HUES6 (cell line): ENCODE measurements at regions not wholly inside any gene's neighbourhood (a gene's known extent, or its start where the extent isn't known, plus 50 kb on each side); places are given as distances from the start of the nearest gene placed in this dataset.

Source experiments
- H3K27ac ChIP-seq: 2 replicates; pipeline ENCODE4 v1.7.0; 2013; ENCODE audit warnings: low read depth, mild to moderate bottlenecking, low read length, inconsistent platforms
- H3K27me3 ChIP-seq: 2 replicates; pipeline ENCODE4 v1.6.1; 2013; ENCODE audit warnings: low read length; ENCODE audit not compliant: control insufficient read depth, insufficient read depth
- H3K36me3 ChIP-seq: 2 replicates; pipeline ENCODE4 v1.6.1; 2013; ENCODE audit warnings: low read length; ENCODE audit not compliant: control insufficient read depth, insufficient read depth
- H3K4me1 ChIP-seq: 2 replicates; pipeline ENCODE4 v1.6.1; 2013; ENCODE audit warnings: low read length; ENCODE audit not compliant: control insufficient read depth, insufficient read depth
- H3K4me3 ChIP-seq: 2 replicates; pipeline ENCODE4 v1.5.1; 2013; ENCODE audit warnings: low read depth, low read length
- H3K9ac ChIP-seq: one replicate; pipeline ENCODE4 v1.6.1; 2013; ENCODE audit warnings: mild to moderate bottlenecking, low read length
- H3K9me3 ChIP-seq: 2 replicates; pipeline ENCODE4 v1.6.1; 2013; ENCODE audit warnings: low read depth, low read length; ENCODE audit not compliant: control insufficient read depth, insufficient read depth

DNA sequence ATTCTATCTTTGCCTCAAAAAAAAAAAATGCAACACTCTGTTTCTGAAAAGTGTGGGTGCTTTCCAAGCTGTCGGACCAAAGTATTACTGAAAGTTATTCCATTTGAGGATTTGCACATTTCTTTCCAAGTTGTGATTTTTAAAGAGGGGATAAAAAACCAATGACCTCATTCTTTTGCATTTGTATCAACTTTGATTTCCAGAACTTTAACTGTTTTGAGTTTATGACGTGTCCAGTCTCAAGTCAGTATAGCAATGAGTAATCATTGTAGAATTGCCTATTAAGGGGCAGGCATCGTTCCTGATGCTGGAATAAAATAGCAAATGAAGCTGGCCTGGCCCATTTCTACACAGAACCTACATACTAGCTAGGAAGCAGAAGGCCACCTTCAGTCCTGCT is 229.6 kb upstream of the RBFOX1 start:
- Histone ChIP-seq H3K27ac (no peak overlapping the region), H3K4me3 (no peak overlapping the region), H3K36me3 (no peaks in the 10 kb centered on the region), H3K4me1 (no peaks in the 10 kb centered on the region; the same call in 1 of the 2 replicates), H3K9ac (no peak overlapping the region), H3K27me3 (no peaks in the 10 kb centered on the region), H3K9me3 (no peaks in the 10 kb centered on the region)

DNA sequence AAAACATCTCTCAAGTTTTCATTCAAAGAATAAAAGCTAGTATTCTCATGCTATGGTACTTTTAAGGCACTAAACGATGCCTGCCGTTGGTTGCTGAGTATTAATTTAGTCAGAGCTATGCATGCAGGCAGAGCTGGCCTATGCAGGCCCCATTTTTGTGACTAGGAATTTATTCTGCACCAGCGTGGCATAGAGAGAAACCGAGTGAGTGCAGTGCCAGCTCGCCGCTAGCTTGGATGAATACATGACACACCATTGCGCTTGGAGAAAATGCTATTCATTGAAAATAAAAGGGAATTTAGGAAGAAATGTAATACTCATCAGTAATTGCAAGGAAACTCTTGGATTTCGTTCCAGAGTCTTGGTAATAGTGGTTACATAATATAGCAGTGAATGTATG is 231.6 kb upstream of the RBFOX1 start:
- no peaks in the 10 kb centered on the region for H3K36me3 ChIP-seq

DNA sequence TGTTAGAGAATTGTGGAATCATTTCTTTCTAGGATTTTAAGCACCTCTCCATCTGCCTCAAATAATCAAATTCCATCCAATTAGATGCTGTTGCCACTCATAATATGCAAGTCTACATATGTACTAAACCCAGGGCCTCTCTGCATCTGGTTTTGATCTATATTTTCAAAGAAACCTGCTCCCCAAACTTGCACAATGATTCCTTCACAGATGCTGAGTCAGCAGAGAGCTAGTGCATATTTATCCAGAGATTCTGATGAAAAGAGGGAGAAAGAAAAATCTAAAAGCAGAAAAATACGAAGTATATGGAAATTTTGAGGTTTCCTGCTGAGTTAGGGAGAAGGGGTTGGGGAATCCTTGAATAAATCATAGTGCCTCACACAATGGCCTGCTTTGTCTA is 235.1 kb upstream of the RBFOX1 start:
- H3K9me3 ChIP-seq, result no peaks in the 10 kb centered on the region
- H3K36me3 ChIP-seq, result no peaks in the 10 kb centered on the region
- H3K27ac ChIP-seq, result no peak overlapping the region
- H3K4me3 ChIP-seq, result no peak overlapping the region
- H3K9ac ChIP-seq, result no peak overlapping the region
- H3K4me1 ChIP-seq, result no peaks in the 10 kb centered on the region; the same call in 1 of the 2 replicates
- H3K27me3 ChIP-seq, result no peaks in the 10 kb centered on the region

More for the DNA sequence above, 231.6 kb upstream of the RBFOX1 start:
- no peak overlapping the region for H3K4me3 ChIP-seq
- no peaks in the 10 kb centered on the region for H3K9me3 ChIP-seq
- no peaks in the 10 kb centered on the region for H3K27me3 ChIP-seq
- no peak overlapping the region for H3K27ac ChIP-seq
- H3K9ac ChIP-seq, result no peak overlapping the region
- H3K4me1 ChIP-seq, result no peaks in the 10 kb centered on the region; the same call in 1 of the 2 replicates

DNA sequence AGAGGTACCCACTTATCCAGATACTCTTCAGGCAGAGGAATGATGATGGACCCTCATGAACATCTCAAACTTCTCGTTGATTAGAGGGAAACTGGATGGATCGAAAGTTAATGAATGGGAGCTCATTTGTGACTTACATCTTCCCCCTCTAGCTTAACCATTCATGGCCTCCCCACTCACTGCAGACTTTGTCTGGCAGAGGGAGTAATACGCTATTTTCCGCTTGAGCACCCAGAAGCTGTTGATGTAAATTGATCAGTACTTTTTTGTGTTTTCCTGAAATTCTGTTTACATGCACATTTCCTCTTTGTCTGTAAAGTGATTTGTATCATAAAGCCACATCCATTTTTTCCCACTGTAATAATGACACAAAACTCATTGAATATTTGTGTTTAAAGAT is 239.1 kb upstream of the RBFOX1 start:
- Histone ChIP-seq H3K27me3 (no peaks in the 10 kb centered on the region), H3K9me3 (no peaks in the 10 kb centered on the region), H3K27ac (no peak overlapping the region), H3K9ac (no peak overlapping the region), H3K4me1 (peaks cover 4% of the 10 kb centered on the region; the same call in 1 of the 2 replicates), H3K36me3 (no peaks in the 10 kb centered on the region), H3K4me3 (no peak overlapping the region)

DNA sequence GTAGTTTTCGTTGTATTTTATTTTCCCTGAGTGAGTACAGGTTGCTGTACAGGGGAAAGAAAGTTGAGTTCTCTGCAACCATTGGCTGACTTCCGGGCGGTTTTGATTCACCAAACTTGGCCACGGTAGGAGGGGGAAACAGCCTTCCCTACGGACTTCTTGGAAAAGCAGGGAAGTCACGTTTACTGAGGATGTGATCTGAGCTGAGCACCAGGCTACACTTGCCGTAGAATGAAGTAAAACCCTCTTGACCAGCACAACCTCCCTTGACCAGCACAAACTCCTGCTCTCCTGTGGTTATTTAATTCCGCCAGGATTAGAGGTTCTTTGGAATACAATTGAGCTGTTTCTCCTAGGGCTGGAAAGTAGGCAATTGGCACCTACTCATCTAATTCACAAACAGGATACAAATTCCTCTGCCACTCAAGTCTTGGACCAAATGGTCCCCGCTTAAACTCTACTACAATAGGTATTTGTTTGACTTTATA is 242.0 kb upstream of the RBFOX1 start:
- no peak overlapping the region for H3K9ac ChIP-seq
- no peak overlapping the region for H3K27ac ChIP-seq
- H3K4me1 ChIP-seq, result peaks cover 4% of the 10 kb centered on the region; the same call in 1 of the 2 replicates
- peaks cover 7% of the 10 kb centered on the region; the same call in 1 of the 2 replicates for H3K27me3 ChIP-seq
- no peaks in the 10 kb centered on the region for H3K36me3 ChIP-seq
- H3K4me3 ChIP-seq, result no peak overlapping the region
- H3K9me3 ChIP-seq, result no peaks in the 10 kb centered on the region

DNA sequence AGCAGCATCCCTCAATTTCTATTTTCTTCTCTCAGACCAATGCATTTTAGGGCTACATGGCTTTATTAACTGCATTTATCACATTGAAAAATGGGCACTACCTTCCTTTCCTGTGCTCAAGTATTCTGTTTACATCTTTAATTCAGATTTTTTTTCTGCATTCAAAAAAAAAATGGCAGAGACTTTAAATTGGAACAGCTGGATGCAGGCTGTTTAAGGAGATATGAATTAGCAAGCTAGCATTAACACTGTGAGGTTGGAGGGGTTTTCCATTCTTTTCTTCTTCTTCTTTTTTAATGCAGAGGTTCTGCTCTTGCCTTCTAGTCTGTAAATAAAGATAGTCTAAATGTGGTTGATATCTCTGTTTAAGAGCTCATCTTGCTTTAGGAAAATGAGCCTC is 242.9 kb upstream of the RBFOX1 start:
- H3K4me3 ChIP-seq, result no peak overlapping the region
- H3K27me3 ChIP-seq, result peaks cover 14% of the 10 kb centered on the region; the same call in 1 of the 2 replicates
- no peaks in the 10 kb centered on the region for H3K36me3 ChIP-seq
- peaks cover 4% of the 10 kb centered on the region; the same call in 1 of the 2 replicates for H3K4me1 ChIP-seq
- H3K9me3 ChIP-seq, result no peaks in the 10 kb centered on the region
- H3K9ac ChIP-seq, result no peak overlapping the region
- no peak overlapping the region for H3K27ac ChIP-seq

DNA sequence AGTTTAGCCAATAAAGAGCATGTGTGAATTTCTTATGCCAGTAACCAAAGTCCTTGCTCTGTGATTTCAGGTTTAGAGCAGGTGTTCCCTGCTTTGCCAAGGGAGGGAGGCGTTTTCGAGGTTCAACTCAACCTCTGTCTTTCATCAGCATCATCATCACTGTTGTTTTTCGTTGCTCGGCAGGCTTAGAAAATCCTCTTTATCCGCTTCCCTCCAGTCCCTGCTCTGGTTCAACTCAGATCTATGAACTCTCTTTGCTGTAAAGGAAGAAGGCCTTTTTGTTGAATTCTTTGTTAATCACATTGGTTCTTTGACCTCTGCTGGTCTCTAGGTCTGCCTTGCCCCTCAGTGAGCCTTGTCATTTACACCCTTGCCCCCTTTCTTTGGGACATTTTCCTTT is 243.9 kb upstream of the RBFOX1 start:
- no peak overlapping the region for H3K4me3 ChIP-seq
- H3K9ac ChIP-seq, result no peak overlapping the region
- no peaks in the 10 kb centered on the region for H3K36me3 ChIP-seq
- H3K27me3 ChIP-seq, result peaks cover 17% of the 10 kb centered on the region; the same call in 1 of the 2 replicates
- H3K4me1 ChIP-seq, result peaks cover 4% of the 10 kb centered on the region; the same call in 1 of the 2 replicates
- H3K9me3 ChIP-seq, result no peaks in the 10 kb centered on the region
- no peak overlapping the region for H3K27ac ChIP-seq

DNA sequence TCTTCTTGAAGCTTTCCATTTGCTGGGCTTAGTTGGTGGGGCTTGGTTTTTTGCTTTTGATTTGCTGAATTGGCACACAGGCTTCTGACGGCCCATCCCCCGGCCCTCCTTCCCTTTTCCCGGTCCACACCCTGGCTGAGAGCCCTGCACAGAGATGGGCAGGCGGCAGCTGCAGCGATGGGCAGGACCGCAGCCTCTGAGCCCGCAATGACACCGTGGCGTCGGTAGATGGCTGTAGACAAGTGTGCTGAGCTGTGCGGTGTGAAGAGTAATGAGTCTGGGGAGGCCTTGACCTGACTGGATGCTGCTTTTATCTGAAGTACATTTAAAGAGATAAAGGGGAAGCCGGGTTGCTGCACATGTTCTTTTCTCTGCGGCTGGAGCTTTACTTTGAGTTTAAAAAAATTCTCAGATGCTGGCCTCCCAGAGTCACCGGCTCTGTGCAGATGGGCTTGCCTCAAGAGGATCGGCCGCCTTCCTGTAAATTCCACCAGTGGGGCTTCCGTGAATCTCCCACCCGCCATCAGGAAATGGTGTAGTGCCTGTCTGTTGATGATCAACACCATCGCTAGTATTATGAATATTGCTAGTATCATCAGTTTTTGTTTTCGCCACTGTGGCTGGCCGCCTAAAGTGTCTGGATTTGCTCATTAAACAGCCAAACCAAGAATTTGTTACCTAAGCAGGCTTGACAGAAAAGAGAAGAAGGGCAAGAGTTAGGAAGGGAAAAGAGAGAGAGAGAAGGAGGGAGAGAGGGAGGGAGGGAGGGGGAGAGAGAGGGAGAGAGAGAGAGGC is 245.6 kb upstream of the RBFOX1 start:
- H3K36me3 ChIP-seq, result no peaks in the 10 kb centered on the region
- no peak overlapping the region for H3K9ac ChIP-seq
- H3K27ac ChIP-seq, result no peak overlapping the region
- H3K9me3 ChIP-seq, result no peaks in the 10 kb centered on the region
- no peak overlapping the region for H3K4me3 ChIP-seq
- peaks cover 4% of the 10 kb centered on the region; the same call in 1 of the 2 replicates for H3K4me1 ChIP-seq
- H3K27me3 ChIP-seq, result peaks cover 17% of the 10 kb centered on the region; the same call in 1 of the 2 replicates

DNA sequence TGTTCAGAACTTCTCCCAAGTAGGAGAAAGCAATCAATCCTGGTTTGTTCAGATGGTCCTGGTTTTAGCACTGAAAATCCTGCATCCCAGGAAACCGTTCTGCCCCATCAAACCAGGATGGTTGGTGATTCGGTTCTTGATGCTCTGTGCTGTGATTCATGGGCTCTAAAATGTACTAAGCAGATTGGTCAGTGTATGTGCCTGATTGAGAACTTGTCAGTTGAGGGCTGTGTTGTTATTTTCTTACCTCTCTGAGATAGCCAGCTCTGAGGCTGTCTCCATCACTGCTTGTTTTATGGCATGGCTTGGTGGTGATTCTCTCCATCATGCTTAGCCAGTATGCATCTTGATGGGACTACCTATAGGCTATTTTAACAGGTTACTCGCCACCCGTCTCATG is 246.9 kb upstream of the RBFOX1 start:
- Histone ChIP-seq H3K9me3 (no peaks in the 10 kb centered on the region), H3K4me1 (peaks cover 4% of the 10 kb centered on the region; the same call in 1 of the 2 replicates), H3K27ac (no peak overlapping the region), H3K36me3 (no peaks in the 10 kb centered on the region), H3K4me3 (no peak overlapping the region), H3K9ac (no peak overlapping the region), H3K27me3 (peaks cover 17% of the 10 kb centered on the region; the same call in 1 of the 2 replicates)

DNA sequence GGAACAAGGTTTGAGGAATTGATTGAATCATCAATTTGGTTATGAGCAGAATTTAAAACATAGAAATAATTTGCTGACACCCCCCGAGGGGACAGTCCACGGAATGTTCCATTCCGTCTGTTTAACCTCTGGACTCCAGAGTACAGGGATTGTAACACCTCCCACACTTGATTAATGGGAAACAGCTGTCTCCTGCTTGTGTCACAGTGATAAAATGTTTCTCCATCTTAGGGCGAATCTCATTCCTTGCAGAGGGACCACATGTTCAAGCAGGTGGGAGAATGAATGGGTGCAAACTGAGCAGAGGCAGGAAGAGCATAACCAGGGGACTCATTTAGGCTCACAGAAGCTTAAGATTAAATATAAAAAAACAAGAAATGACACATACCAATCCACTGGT is 249.5 kb upstream of the RBFOX1 start:
- no peaks in the 10 kb centered on the region for H3K36me3 ChIP-seq
- H3K4me3 ChIP-seq, result no peak overlapping the region
- no peak overlapping the region for H3K27ac ChIP-seq
- H3K9me3 ChIP-seq, result no peaks in the 10 kb centered on the region
- no peak overlapping the region for H3K9ac ChIP-seq
- peaks cover 17% of the 10 kb centered on the region; the same call in 1 of the 2 replicates for H3K27me3 ChIP-seq
- H3K4me1 ChIP-seq, result no peaks in the 10 kb centered on the region

DNA sequence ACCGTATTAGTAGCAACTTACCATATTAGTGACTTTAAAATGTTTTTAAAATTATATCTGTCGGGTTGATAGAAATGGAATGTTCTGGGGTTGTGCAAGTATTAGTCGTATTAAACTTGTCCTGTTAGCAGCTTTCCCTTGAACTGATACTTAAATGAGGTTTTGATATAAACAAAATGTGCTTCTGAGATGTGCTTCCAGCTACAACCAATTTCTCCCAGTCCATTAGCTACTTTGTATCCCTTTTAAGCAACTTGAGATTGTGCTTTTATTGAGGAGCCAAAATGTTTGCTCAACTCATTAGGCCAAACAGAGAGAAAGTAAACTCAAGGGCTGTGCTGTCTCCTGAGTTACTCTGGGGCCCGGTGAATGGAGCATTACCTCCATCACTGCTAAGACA is 255.0 kb upstream of the RBFOX1 start:
- Histone ChIP-seq H3K4me1 (no peaks in the 10 kb centered on the region), H3K9ac (no peak overlapping the region), H3K4me3 (no peak overlapping the region), H3K27ac (no peak overlapping the region), H3K9me3 (no peaks in the 10 kb centered on the region), H3K27me3 (no peaks in the 10 kb centered on the region), H3K36me3 (no peaks in the 10 kb centered on the region)
